Stomach (tissue), 4 donors: ENCODE measurements at regions not wholly inside any gene's neighbourhood (a gene's known extent, or its start where the extent isn't known, plus 50 kb on each side); places are given as distances from the start of the nearest gene placed in this dataset.

Experiments
- POLR2A ChIP-seq, 4 donors: fragments of 450-650 bp; IDR thresholded peaks; one replicate each; pipeline ENCODE4 v1.6.1; 2016; ENCODE audit warnings: antibody characterized with exemption in 4 of 4, control low read depth in 2 of 4, mild to moderate bottlenecking in 1 of 4, moderate library complexity in 1 of 4
- POLR2AphosphoS5 ChIP-seq, 3 donors: sonication (generic); formaldehyde crosslinking; IDR thresholded peaks; one replicate each; pipeline ENCODE4 v1.6.1; 2016; ENCODE audit warnings: antibody characterized with exemption in 3 of 3
- TF ChIP-seq, protein P1 (sequence below), 7 experiments: fragments of 450-650 bp in 4 of 7; fragments of 200-600 bp in 3 of 7; sonication (generic) in 3 of 7; IDR thresholded peaks; one replicate each; pipeline ENCODE4 v1.5.1; 2016 to 2019; ENCODE audit warnings: antibody characterized with exemption in 7 of 7, control low read depth in 2 of 7, mild to moderate bottlenecking in 1 of 7

DNA sequence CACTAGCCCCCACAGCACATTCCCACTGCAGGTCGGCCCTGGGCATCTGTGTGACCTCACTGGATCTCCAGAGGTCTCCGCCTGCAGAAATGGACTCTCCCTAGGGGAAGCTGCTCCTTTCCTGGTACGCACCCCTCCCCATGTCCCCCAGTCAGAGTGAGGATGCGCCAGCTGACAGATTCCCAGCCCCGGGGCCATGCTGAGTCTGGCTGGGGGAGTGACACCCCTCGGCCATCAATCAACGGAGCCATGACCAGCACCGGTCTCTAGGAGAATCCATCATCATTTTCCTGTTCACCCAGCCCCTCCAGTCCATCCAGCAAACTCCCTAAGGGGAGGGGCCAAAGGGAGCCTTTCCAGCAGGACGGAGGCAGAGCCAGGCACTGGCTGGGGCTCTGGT lies 68.7 kb upstream of the PAX7 start:
- TF ChIP-seq, protein P1, sequence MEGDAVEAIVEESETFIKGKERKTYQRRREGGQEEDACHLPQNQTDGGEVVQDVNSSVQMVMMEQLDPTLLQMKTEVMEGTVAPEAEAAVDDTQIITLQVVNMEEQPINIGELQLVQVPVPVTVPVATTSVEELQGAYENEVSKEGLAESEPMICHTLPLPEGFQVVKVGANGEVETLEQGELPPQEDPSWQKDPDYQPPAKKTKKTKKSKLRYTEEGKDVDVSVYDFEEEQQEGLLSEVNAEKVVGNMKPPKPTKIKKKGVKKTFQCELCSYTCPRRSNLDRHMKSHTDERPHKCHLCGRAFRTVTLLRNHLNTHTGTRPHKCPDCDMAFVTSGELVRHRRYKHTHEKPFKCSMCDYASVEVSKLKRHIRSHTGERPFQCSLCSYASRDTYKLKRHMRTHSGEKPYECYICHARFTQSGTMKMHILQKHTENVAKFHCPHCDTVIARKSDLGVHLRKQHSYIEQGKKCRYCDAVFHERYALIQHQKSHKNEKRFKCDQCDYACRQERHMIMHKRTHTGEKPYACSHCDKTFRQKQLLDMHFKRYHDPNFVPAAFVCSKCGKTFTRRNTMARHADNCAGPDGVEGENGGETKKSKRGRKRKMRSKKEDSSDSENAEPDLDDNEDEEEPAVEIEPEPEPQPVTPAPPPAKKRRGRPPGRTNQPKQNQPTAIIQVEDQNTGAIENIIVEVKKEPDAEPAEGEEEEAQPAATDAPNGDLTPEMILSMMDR (IDR thresholded peaks at IDR 0.05), result no peak
- no peak for TF ChIP-seq POLR2A (IDR thresholded peaks at IDR 0.05)
- TF ChIP-seq POLR2AphosphoS5 (IDR thresholded peaks at IDR 0.05), result no peak
